H7 (cell line): ENCODE measurements at regions not wholly inside any gene's neighbourhood (a gene's known extent, or its start where the extent isn't known, plus 50 kb on each side); places are given as distances from the start of the nearest gene placed in this dataset.

ENCODE experiments used
- DNase-seq: peaks from one replicate; pipeline ENCODE4 v3.0.0; 2012
- H3K27me3 ChIP-seq: 2 replicates; pipeline ENCODE4 v1.6.0; 2011; ENCODE audit warnings: mild to moderate bottlenecking, low read length; ENCODE audit not compliant: control insufficient read depth, insufficient read depth
- H3K36me3 ChIP-seq: replicated peaks from 2 replicates; pipeline ENCODE4 v1.5.1; 2011; ENCODE audit warnings: low read length; ENCODE audit not compliant: control insufficient read depth, insufficient read depth
- H3K4me3 ChIP-seq: 2 replicates; pipeline ENCODE4 v1.5.1; 2011; ENCODE audit warnings: low read depth, mild to moderate bottlenecking, control low read depth, low read length, moderate library complexity; ENCODE audit not compliant: insufficient read depth

DNA sequence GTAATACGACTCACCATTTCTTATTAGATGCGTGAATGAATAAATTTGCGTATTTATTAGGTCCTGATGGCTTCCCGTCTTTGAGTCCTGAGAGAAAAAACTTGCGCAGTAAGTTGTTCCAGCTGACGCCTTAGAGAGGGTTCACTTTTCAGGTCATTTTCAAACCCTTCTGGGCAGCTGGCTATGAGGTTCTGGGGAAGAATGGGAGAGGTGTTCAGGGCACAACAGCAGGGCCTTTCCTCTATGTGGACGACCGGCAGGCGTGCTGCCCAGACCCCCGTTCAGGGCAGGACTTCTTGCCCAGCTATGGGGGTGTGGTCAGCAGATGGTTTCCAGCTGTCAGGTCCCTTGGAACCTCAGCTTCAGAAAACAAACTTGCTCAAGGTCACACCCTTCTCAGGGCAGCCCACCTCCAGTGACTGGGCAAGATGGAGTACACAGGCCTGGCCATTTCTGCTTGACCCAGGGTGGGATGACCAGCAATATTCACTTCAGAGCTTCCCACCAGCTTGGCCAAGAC, 61.1 kb upstream of the TNP1 start:
- no peak overlapping the region for H3K4me3 ChIP-seq
- H3K27me3 ChIP-seq = no peaks in the 10 kb centered on the region
- no peak for DNase-seq
- no peaks in the 10 kb centered on the region for H3K36me3 ChIP-seq

DNA sequence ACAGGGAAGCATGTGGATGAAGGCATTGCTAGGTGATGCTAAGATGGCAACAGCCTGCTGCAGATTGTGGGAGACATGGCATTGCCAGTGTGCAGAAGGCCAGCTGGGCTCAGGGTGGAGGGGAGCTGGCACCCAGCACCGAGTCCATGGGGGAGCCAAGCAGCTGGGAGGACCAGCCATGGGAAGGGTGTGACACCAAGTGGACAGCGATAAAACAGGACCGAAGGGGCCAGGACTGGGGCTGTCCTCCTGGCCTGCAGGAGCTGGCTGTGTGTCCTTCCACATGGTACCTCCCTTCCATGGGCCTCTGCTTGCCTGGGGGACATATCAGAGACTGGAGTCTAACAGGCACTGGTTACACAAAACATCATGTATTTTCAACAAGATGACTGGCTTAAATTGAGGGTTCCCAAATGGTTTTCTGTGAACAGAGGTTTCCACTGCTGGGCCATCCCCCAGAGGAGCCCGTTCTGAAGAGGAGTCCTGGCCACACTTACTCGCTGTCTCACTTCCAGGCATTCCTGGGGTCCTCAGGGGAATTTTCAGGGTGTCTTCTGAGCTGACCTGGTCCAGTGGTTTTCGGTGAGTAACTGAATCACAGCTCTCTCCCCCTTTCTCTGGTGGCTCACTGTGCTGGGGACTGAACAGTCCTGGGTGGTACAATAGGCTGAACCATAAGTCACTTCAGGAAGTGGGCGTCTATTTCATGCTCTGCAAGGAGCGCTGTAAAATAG, 60.4 kb upstream of the TNP1 start:
- Histone ChIP-seq H3K27me3 (no peaks in the 10 kb centered on the region), H3K4me3 (no peak overlapping the region), H3K36me3 (no peaks in the 10 kb centered on the region)
- no peak for DNase-seq

GRCh38 chr2:216918088-216918680, 58.3 kb upstream of the TNP1 start:
- DNase-seq = no peak
- H3K36me3 ChIP-seq = no peaks in the 10 kb centered on the region
- no peaks in the 10 kb centered on the region for H3K27me3 ChIP-seq
- no peak overlapping the region for H3K4me3 ChIP-seq

GRCh38 chr2:216916956-216917650, 57.2 kb upstream of the TNP1 start:
- DNase-seq = no peak
- Histone ChIP-seq H3K4me3 (no peak overlapping the region), H3K36me3 (no peaks in the 10 kb centered on the region), H3K27me3 (no peaks in the 10 kb centered on the region)

- no peak overlapping the region for H3K4me3 ChIP-seq
- no peaks in the 10 kb centered on the region for H3K27me3 ChIP-seq
- no peaks in the 10 kb centered on the region for H3K36me3 ChIP-seq
- no peak for DNase-seq
Measured at GRCh38 chr2:216915557-216916150, 55.8 kb upstream of the TNP1 start.

DNA sequence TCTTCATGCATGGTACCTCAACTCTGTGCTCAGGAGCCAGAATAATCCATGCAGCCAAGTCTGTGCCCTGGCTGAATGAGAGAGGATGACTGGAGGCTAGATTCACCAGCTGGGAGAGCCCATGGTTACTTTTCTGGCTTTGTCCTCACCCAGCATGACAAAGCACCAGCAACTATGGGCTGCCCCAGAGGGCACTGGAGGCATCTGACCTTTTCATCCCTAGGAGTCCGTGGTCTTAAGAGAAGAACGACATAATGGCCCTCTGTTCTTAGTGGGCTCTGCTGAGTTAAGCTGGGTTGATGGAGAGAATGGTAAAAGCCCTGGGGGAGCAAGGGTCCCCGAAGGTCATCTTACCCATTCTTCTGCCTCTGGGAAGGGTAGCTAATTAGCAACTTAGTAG, 54.6 kb upstream of the TNP1 start:
- H3K27me3 ChIP-seq = no peaks in the 10 kb centered on the region
- H3K36me3 ChIP-seq = no peaks in the 10 kb centered on the region
- no peak for DNase-seq
- no peak overlapping the region for H3K4me3 ChIP-seq

- H3K27me3 ChIP-seq = no peaks in the 10 kb centered on the region
- no peak for DNase-seq
- no peaks in the 10 kb centered on the region for H3K36me3 ChIP-seq
- H3K4me3 ChIP-seq = no peak overlapping the region
Measured at GRCh38 chr2:216911886-216912285, 52.0 kb upstream of the TNP1 start.

DNA sequence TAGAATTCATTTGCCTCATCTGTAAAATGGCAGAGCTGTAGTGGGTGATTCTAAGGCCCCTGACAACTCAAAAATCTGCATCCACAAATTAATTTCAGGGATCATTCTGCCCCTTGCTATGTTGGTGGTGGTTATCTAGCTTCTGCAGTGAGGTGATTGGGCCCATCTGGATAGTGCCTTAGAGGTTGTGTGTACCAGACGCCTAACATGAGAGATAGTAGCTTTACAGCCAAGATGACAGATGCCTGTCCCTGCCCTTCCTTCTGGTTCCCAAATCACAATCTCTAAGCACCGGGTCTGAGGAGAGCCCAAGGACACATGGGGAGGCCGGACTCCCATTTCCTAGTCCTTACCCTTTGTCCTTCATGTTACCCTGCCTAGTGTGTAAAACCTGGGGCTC, 51.1 kb upstream of the TNP1 start:
- no peaks in the 10 kb centered on the region for H3K27me3 ChIP-seq
- no peak for DNase-seq
- no peak overlapping the region for H3K4me3 ChIP-seq
- no peaks in the 10 kb centered on the region for H3K36me3 ChIP-seq

DNA sequence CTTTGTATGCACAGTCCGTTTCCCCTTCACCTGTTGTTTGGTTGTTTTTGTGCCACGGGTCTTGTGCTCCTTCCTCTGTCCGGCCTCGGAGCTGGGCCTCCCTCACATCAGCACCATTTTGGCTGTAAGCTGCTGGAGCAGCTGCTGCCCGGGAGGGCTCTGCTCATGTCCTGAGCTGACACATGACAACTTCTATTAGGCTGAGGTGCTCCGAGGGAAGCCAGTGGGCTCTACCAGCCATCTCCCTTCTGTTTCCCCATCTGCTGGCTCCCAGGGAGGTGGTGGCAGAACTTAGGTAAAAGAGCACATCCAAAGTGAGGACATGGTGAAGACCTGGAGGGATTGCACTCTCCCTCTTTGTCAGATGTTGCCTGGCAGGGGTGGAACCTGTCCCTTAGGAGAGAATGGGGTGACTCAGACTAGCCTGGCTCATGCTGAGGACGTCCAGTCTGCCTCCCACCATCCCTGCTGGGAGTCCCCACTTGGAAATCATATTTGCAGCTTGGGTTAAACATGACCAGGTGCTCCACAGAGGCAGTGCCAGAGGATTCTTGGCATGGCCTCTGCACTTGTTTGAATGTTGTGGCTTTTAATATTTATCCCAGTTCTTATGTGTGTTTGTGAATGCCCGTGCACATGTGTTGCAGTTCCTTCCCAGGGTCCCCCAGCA, 49.8 kb upstream of the TNP1 start:
- no peak overlapping the region for H3K4me3 ChIP-seq
- no peaks in the 10 kb centered on the region for H3K27me3 ChIP-seq
- H3K36me3 ChIP-seq = no peaks in the 10 kb centered on the region
- DNase-seq = no peak
